GM23338 (cell line): ENCODE measurements at regions not wholly inside any gene's neighbourhood (a gene's known extent, or its start where the extent isn't known, plus 50 kb on each side); places are given as distances from the start of the nearest gene placed in this dataset.

ENCODE experiments used
- CREB1 ChIP-seq: fragments of 250-450 bp; sonication (Bioruptor Pico); IDR thresholded peaks from 2 replicates; pipeline ENCODE4 v1.5.0; 2020; ENCODE audit warnings: low read depth, mild to moderate bottlenecking, moderate library complexity
- CTCF ChIP-seq, 2 experiments: fragments of 200-600 bp in 1 of 2; sonication (generic) in 1 of 2; conservative IDR thresholded peaks; 2 replicates each; pipeline versions ENCODE4 v1.5.1 to v1.6.1; 2016 to 2017; ENCODE audit warnings: antibody characterized with exemption in 2 of 2, low read depth in 2 of 2, mild to moderate bottlenecking in 2 of 2, moderate library complexity in 1 of 2
- ETS1 ChIP-seq: IDR thresholded peaks from 2 replicates; pipeline ENCODE4 v1.6.1; 2016; ENCODE audit warnings: antibody characterized with exemption
- EZH2 ChIP-seq: fragments of 200-600 bp; sonication (generic); IDR thresholded peaks from one replicate; pipeline ENCODE4 v1.8.0; 2017; ENCODE audit warnings: antibody characterized with exemption, mild to moderate bottlenecking, low read depth; ENCODE audit not compliant: unreplicated experiment
- EZH2phosphoT487 ChIP-seq: fragments of 200-600 bp; sonication (generic); IDR thresholded peaks from one replicate; pipeline ENCODE4 v1.8.1; 2018; ENCODE audit warnings: antibody characterized with exemption; ENCODE audit not compliant: unreplicated experiment
- JUNB ChIP-seq: IDR thresholded peaks from one replicate; pipeline ENCODE4 v1.6.1; 2016; ENCODE audit warnings: antibody characterized with exemption; ENCODE audit not compliant: unreplicated experiment
- NANOG ChIP-seq: IDR thresholded peaks from 2 replicates; pipeline ENCODE4 v1.6.1; 2016; ENCODE audit warnings: antibody characterized with exemption, borderline replicate concordance
- POLR2AphosphoS5 ChIP-seq: IDR thresholded peaks from 2 replicates; pipeline ENCODE4 v1.6.1; 2016; ENCODE audit warnings: antibody characterized with exemption, low read depth
- STAT1 ChIP-seq: IDR thresholded peaks from one replicate; pipeline ENCODE4 v1.6.1; 2016; ENCODE audit warnings: antibody characterized with exemption; ENCODE audit not compliant: unreplicated experiment
- ZNF114 ChIP-seq: fragments of 250-450 bp; sonication (Bioruptor Pico); IDR thresholded peaks from 2 replicates; pipeline ENCODE4 v1.5.0; 2020; ENCODE audit warnings: mild to moderate bottlenecking, moderate library complexity
- ZNF331 ChIP-seq: fragments of 250-450 bp; sonication (Bioruptor Pico); IDR thresholded peaks from 2 replicates; pipeline ENCODE4 v1.5.0; 2020; ENCODE audit warnings: low read depth, mild to moderate bottlenecking, moderate library complexity
- TF ChIP-seq, protein P1 (sequence below): IDR thresholded peaks from one replicate; pipeline ENCODE4 v1.6.1; 2018; ENCODE audit warnings: antibody characterized with exemption; ENCODE audit not compliant: unreplicated experiment
- TF ChIP-seq, protein P2 (sequence below): fragments of 250-450 bp; sonication (Bioruptor Pico); IDR thresholded peaks from 2 replicates; pipeline ENCODE4 v1.5.0; 2020; ENCODE audit warnings: mild to moderate bottlenecking, moderate library complexity

- TF ChIP-seq CTCF (conservative IDR thresholded peaks at IDR 0.05; ENCODE audit: low read depth in 2 of 2) (no peak), POLR2AphosphoS5 (no peak), JUNB (no peak), EZH2 (no peak), STAT1 (no peak), EZH2phosphoT487 (no peak), ZNF114 (CRISPR knock-in tag) (no peak), CREB1 (CRISPR knock-in tag) (no peak), NANOG (no peak), ETS1 (no peak), ZNF331 (CRISPR knock-in tag) (no peak)
- TF ChIP-seq, protein P1, sequence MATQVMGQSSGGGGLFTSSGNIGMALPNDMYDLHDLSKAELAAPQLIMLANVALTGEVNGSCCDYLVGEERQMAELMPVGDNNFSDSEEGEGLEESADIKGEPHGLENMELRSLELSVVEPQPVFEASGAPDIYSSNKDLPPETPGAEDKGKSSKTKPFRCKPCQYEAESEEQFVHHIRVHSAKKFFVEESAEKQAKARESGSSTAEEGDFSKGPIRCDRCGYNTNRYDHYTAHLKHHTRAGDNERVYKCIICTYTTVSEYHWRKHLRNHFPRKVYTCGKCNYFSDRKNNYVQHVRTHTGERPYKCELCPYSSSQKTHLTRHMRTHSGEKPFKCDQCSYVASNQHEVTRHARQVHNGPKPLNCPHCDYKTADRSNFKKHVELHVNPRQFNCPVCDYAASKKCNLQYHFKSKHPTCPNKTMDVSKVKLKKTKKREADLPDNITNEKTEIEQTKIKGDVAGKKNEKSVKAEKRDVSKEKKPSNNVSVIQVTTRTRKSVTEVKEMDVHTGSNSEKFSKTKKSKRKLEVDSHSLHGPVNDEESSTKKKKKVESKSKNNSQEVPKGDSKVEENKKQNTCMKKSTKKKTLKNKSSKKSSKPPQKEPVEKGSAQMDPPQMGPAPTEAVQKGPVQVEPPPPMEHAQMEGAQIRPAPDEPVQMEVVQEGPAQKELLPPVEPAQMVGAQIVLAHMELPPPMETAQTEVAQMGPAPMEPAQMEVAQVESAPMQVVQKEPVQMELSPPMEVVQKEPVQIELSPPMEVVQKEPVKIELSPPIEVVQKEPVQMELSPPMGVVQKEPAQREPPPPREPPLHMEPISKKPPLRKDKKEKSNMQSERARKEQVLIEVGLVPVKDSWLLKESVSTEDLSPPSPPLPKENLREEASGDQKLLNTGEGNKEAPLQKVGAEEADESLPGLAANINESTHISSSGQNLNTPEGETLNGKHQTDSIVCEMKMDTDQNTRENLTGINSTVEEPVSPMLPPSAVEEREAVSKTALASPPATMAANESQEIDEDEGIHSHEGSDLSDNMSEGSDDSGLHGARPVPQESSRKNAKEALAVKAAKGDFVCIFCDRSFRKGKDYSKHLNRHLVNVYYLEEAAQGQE: no peak
- TF ChIP-seq, protein P2, sequence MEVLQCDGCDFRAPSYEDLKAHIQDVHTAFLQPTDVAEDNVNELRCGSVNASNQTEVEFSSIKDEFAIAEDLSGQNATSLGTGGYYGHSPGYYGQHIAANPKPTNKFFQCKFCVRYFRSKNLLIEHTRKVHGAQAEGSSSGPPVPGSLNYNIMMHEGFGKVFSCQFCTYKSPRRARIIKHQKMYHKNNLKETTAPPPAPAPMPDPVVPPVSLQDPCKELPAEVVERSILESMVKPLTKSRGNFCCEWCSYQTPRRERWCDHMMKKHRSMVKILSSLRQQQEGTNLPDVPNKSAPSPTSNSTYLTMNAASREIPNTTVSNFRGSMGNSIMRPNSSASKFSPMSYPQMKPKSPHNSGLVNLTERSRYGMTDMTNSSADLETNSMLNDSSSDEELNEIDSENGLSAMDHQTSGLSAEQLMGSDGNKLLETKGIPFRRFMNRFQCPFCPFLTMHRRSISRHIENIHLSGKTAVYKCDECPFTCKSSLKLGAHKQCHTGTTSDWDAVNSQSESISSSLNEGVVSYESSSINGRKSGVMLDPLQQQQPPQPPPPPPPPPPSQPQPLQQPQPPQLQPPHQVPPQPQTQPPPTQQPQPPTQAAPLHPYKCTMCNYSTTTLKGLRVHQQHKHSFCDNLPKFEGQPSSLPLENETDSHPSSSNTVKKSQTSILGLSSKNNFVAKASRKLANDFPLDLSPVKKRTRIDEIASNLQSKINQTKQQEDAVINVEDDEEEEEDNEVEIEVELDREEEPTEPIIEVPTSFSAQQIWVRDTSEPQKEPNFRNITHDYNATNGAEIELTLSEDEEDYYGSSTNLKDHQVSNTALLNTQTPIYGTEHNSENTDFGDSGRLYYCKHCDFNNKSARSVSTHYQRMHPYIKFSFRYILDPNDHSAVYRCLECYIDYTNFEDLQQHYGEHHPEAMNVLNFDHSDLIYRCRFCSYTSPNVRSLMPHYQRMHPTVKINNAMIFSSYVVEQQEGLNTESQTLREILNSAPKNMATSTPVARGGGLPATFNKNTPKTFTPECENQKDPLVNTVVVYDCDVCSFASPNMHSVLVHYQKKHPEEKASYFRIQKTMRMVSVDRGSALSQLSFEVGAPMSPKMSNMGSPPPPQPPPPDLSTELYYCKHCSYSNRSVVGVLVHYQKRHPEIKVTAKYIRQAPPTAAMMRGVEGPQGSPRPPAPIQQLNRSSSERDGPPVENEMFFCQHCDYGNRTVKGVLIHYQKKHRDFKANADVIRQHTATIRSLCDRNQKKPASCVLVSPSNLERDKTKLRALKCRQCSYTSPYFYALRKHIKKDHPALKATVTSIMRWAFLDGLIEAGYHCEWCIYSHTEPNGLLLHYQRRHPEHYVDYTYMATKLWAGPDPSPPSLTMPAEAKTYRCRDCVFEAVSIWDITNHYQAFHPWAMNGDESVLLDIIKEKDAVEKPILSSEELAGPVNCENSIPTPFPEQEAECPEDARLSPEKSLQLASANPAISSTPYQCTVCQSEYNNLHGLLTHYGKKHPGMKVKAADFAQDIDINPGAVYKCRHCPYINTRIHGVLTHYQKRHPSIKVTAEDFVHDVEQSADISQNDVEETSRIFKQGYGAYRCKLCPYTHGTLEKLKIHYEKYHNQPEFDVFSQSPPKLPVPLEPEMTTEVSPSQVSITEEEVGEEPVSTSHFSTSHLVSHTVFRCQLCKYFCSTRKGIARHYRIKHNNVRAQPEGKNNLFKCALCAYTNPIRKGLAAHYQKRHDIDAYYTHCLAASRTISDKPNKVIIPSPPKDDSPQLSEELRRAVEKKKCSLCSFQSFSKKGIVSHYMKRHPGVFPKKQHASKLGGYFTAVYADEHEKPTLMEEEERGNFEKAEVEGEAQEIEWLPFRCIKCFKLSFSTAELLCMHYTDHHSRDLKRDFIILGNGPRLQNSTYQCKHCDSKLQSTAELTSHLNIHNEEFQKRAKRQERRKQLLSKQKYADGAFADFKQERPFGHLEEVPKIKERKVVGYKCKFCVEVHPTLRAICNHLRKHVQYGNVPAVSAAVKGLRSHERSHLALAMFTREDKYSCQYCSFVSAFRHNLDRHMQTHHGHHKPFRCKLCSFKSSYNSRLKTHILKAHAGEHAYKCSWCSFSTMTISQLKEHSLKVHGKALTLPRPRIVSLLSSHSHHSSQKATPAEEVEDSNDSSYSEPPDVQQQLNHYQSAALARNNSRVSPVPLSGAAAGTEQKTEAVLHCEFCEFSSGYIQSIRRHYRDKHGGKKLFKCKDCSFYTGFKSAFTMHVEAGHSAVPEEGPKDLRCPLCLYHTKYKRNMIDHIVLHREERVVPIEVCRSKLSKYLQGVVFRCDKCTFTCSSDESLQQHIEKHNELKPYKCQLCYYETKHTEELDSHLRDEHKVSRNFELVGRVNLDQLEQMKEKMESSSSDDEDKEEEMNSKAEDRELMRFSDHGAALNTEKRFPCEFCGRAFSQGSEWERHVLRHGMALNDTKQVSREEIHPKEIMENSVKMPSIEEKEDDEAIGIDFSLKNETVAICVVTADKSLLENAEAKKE (CRISPR knock-in tag): no peak
Measured at GRCh38 chr4:34269613-34270012, 1974.7 kb downstream of the ARAP2 start.
